Right forelimb (tissue), 1 donor: ENCODE measurements at regions not wholly inside any gene's neighbourhood (a gene's known extent, or its start where the extent isn't known, plus 50 kb on each side); places are given as distances from the start of the nearest gene placed in this dataset.

ENCODE experiments used
- DNase-seq: peaks from one replicate; pipeline ENCODE4 v3.0.0-alpha.2; 2018

DNA sequence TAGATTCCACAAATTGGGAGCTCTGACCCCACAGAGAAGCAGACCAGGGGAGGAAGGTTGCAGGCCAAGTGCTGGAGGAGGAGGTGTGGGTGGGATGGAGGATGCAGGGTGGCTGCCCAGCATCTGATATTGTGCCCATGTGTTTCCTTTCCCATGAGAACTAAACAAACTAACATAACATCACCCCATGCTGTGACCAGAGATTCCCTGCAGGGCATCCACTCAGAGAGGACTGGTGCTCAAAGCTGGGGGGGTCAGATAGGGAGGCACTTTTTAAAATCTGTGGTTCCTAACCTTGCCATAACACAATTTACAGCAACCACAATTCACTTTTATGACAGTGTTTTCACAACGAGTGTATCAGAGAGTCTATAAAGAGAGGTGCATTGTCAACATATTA is 1277.6 kb downstream of the AACS start:
- DNase-seq, result no peak

DNA sequence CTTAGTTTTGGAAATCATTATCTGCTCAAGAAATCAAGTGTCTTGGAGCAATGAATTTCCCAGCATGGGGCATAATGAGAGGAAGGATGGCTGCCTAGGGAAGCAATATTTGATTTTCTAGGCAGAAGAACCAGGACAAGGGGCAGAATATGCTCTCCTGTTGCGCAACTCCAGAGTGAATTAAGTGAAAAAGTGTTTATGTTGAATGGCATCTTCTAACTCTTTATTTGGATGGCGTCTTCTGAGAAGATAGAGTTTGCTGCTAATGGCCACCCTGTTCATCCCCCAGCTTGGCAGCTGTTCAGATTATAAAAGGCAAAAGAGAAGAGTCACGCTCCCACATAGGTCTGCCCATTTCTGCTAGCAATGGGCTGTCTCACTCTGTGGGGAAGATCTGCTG is 1278.1 kb downstream of the AACS start:
- DNase-seq, result no peak

DNA sequence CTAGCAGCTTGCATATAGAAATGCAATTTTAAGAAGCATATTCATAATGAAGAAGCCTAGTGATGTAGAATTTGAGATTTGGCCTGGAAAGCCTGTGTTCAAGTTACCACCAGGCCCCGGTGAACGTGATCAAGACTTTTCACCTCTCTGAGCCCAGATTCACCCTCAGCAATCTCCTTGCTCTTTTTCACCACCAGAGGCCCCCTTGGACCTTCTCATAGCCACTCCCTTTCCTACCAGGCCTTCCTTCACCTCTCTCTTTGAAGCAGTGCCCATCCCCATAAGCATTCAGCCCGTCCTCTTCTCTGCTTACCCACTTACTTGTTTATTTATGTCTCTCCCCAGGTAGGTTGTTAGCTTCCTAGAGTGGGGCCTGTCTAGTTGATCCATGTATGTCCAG is 1280.9 kb downstream of the AACS start:
- DNase-seq, result no peak

DNA sequence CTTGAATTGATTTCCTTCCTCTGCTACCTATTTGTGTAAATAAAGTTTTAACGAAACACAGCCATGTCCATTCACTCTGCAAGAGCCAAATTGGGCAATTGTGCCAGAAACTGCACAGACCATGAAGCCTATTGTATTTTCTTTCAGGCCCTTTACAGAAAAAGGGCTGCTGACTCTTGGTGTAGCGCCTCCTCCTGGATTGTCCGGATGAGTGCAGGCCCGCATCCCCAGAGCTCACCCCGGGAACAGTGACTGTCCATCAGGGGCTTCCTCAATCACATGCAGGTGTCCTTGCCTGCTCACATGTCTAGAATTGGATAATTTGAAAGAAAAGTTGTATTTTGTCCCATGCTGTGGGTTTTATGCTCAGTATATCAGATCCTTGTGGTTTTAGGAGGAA is 1282.2 kb downstream of the AACS start:
- no peak for DNase-seq

DNA sequence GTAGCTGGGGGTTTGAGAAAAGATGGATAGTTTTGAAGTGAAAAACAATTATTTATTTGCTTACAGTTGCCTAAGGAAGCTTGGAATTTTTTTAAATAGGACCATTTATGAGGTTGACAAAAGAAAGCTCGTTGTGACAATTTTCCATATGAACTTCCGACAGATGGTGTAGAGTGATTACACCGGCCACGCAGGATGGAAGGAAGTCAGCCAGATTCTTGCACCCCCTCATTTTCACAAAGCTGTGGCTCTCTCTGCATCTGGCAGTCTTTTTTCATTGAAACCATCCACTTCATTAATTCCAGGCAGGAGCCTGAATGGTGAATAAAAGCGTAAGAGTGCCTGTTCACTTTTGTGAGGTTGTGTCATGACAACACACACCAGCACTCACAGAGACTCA is 1284.1 kb downstream of the AACS start:
- DNase-seq, result no peak

DNA sequence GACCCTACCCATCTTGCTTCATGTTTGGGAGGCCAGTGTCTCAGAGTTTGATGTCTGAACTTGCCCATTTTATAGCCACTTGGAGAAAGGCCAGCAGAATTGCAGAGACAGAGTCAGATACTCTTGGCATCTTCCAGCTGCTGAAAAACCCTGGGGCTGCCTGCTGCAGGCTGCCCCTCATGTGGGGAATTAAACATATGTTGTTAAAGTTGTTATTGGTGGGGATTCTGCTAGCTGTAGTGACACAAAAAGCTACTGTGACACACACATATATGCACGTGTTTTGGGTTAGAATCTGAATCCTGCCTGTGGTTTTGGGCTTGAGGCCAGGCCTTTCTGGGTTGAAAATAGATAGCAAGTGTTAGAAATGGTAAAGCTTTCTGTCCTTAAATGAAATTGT is 1288.4 kb downstream of the AACS start:
- no peak for DNase-seq

DNA sequence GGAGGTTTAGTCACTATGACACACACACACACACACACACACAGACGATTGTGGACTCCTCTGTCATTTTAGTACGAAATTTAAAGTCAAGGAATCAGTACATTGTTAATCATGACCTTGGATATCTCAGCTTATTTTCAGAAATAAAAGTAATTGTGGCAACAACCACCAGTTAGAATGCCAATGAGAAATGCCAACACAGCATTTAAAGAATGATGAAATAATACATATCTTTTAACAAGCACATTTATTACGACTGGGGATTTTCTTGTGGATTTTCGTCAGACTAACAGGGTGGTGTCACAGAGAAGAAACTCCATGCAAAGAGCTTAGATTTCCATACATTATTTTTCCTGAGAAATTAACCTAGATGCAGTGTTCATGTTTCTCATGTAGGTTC is 1289.4 kb downstream of the AACS start:
- DNase-seq, result no peak

DNA sequence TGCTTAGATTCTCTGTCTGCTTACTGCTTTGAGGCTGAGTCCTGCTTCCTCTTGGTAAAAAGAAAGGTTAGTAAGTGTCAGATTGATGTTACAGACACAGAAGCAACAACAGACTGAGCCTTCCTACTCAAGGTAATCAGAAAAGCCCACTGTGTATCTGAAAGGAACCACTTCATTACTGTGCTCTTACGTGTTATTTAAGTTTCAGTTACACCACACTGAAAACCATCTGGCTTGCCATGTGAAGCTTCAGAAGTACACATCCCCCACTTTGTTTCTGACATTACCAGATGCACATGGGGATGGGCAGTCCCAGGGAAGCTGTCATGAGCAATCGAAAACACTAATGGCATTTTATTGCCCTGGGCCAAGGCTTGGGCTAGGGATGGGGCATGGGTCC is 1290.1 kb downstream of the AACS start:
- no peak for DNase-seq

DNA sequence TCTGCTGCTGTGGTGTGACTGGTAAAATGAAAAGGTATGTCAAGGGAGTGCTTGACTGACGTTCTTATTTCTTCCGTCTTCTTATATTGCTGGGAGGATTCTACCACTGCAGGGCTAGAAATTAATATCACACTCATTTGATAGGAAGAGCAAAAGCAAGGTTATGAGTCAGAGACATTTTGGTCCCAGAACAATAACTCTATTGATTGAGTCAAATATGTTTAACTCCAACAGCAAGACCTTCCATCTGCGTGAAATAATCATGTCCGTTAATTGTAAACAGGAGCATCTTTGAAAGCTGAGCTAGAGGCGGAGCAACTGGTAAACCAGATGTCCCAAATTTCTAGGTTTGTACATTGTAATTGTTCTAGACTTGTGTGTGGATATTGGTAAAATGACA is 1293.6 kb downstream of the AACS start:
- DNase-seq, result no peak

DNA sequence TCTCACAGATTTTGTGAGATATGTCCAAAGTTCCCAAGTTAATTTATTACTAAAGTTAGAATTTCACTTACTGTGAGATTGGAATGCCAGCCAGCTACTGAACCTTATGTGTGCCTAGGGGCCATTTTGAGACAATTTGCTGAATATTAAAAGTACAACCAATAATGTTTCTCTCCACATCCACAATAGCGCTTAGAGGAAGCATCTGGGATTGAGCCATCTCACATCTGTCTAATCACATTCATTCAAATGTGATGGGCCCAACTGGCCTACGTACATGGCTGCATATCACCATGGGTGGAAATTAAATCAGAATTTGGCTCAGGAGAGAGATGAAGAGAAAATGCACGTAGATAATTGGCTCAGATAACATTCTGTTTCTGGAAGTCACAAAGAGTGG is 1294.0 kb downstream of the AACS start:
- DNase-seq, result no peak

DNA sequence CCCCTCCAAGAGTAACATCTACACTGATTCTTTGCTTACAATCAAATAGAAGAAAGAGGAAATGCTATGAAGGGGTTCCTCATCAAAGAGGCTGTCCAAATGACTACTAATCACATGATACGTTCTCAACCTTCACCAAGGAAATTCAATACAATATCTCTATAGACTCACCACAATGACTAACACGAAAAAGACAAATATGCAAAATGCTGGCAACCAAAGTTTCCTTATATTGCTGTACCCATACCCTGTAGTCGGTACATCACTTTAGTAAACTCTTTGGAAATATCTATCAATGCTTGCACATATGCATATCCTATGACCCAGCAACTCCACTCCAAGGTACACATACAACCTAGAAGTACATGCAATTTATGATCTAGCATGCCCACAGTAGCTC is 1296.6 kb downstream of the AACS start:
- no peak for DNase-seq

DNA sequence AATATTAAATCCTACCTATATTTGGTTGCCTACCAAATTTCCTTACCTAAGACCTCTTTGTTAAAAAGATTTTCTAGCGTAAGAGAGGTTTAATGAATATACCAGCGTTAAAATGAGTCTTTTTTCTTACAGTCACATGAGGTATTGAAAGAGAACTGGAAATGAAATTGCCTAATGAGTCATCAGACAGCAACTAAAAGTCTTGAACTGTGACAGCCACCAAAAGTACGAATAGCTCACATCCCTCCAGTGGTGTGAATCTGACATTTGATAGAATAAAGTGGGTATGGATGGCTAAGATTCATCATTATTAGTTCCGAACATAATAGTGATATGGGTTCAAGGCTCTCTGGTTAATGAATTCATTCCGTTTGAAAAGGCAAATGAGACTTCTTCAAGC is 1297.3 kb downstream of the AACS start:
- DNase-seq, result no peak

DNA sequence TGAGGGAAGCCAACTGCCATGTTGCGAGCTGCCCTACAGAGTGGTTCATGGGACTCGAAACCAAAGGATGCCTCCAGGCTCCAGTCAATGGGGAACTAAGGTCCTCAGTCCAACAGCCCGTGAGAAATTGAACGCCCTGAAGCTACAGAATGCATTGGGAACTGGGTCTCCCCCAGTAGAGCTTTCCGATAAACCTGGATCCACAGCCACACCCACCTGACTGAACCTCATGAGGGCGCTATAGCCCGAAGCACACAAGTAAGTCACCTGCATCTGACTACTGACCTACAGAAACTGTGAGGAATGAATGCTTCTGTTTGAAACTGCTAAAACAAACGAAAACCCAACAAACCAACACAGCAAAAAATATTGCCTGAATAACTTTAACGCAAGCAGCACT is 1297.7 kb downstream of the AACS start:
- no peak for DNase-seq

DNA sequence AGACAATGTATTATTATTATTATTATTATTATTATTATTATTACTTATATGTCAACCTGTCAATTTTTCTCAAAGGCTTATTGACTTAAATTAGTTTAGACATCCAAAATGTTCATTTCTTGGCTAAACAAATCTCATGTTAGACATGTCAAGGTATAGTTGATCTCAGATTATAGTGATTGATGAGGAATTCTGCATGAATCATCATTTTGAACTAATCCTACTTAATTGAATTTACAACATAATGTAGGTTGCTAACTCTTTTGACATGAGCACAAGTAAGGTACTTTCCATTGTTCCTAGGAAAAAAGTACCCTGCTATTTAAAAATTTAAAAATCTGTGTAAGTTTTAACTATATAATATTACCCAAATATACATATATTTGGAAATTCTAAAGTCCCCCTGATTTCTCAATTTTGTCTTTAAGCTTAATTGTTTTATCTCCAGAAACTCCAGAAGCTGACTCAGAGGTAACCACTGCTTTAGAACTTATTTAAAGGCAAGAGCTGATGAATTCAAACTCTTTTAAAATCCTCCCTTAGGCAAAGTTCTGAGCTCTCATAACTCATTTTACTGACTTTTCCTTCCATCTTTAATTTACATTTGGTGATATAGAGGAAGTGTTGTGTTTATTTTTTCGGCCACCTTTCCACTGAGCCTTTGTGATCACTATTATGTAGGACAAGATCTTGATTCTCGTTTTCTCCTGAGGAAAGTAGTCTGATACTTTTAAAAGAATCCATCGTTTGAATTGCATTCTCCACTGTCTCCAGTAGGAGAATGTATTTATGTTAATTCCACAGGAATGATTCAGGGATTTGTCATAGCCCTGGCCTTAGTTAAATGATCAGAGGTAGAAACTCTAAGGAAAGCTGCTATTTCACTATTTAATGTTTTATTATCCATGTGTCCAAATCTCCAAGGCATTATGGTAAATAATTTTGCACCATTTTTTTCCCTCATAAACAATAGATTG is 1304.5 kb downstream of the AACS start:
- DNase-seq, result no peak

DNA sequence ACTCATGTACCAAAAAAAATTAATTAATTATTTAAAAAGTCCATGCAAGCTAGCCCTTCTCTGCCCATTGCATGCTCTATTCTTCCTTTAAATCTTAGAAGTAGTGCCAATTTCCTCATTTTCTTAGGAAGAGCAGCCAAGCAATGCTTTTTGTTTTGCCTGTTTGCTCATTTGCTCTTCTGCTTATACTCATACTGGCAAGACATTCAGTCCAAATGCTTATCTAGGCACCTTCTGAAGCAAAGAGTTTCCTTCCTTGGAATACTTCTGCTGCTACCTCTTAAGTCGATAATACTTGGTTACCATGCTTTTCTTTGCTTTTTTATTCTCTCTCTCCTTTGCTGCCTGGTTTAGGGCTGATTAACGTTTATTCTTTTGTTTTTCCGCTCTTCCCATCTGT is 1318.3 kb downstream of the AACS start:
- DNase-seq, result no peak

DNA sequence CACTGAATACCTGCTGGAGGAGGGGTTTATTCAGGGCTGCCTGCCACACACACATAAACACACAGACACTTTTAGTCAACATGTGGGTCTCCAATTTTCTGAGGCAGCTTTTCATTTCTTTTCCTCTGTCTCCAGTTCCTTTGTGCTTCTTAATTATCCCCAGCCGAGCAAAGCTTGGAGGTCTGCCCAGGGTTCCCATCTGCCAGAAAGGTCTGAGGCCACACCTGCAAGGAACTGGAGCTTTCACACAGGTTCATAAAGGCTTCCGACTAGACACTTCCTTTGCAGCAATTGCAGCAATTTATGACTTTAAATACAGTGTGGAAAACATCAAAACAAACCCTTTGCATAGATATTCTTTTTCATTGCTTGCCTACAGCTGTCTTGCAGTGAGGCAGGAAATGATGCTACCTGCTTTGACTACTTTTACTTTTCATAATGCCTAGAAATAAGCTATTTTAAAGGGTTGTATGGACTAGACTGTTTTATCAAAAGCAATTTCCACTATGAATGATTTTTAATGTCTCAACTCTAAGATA is 1318.9 kb downstream of the AACS start:
- DNase-seq, result peak; percentile 52

DNA sequence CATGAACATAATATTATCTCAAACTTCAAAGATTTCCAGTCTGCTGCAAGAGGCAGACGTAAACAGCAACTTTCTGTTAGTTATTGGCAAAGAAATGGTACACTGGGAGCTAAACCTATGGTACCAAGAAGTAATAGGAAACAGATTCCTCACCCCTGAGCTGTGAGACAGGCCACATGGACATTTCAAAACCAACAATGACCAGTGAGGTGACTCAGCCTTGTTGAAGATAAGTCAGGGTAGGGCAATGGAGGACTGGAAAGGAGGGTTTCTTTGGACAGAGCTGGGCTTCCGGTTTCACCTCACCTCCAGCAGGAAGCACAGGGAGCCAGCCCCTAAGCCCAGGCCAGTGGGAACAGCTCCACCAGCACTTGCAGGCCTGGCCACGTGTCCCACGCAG is 1320.5 kb downstream of the AACS start:
- no peak for DNase-seq

DNA sequence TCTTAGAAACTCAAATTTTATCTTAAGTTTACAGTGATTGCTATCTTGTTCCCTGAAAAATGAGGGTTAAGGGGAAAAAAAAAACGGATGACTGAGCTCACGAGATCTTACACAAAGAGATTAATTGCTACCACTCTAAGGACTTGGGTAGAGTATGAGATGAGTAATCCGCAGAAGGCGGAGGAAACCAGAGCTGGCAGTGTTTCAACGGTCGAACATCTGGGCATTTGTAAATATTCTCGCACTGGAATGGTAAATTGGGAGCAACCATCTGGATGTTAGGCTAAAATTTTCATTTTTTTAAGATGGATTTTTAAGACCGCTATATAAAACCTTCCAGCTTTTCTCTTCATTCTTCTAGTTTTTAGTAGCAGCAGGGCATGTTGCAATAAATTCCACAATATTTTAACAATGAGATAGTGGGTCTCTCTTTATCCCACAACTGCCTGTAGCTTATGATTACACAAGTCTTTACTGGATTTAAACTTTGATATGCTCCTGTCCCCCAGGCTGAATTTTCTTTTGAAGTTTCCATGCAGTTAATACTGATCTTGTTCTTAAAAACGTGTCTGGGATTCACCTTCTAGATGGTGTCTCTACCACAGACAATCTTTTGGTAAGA is 1324.1 kb downstream of the AACS start:
- DNase-seq, result no peak

DNA sequence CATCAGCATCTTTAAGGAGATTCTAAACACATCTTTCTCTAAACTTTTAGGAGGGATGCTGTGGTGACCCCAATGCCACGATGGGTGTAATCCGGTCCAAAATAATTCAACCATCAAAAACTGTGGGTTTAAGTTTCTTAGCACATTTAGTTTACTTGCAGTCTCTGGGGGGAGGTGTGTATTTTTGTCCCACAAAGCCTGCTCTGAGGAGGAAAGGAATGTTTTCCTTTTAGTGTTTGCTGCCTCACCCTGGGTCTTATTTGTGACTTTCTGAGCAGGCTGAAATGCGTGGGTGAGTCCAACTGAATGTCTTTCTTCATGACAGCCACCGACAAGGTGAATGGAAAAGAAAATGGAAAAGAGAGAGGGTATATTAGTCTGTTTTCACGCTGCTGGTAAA is 1324.7 kb downstream of the AACS start:
- no peak for DNase-seq

DNA sequence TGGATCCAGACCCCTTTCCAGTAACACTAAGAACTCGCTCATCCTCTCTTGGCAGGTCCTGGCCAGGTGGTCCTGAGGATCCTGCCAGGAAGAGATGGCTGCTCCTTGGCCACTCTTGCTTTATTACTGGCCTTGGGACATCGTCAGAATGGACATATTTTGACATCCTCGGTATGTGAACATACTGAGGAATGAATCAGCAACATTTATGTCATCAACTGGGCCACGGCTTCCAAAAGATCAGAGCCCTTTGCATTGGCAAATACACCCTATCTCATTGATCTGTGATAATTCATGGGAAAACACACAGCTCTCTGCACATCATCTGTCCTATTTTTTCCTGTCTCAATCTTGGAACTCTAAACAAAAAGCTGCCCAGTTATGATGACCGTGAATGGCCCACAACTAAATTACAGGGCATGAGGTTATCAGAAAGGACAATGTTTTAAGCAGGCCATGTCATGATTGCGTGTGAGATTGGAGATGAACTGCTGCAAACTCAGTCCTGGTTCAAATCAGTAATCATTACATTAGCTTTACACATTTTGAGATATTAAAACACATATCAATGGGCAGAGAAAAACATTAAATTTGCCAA is 1325.8 kb downstream of the AACS start:
- no peak for DNase-seq

DNA sequence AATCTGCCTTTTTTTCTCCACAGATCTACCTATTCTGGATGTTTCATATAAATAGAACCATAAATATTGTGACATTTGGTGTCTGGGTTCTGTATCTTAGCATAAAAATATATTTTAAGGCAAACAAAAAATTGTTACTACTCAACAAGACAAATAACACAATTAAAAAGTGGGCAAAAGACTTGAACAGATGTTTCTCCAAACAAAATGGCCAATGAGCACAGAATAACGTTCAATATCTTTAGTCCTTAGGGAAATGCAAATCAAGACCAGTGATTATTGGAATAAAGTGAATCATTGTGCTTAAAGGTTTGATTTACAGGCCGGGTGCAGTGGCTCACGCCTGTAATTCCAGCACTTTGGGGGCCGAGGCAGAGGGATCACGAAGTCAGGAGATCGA is 1331.3 kb downstream of the AACS start:
- DNase-seq, result no peak

DNA sequence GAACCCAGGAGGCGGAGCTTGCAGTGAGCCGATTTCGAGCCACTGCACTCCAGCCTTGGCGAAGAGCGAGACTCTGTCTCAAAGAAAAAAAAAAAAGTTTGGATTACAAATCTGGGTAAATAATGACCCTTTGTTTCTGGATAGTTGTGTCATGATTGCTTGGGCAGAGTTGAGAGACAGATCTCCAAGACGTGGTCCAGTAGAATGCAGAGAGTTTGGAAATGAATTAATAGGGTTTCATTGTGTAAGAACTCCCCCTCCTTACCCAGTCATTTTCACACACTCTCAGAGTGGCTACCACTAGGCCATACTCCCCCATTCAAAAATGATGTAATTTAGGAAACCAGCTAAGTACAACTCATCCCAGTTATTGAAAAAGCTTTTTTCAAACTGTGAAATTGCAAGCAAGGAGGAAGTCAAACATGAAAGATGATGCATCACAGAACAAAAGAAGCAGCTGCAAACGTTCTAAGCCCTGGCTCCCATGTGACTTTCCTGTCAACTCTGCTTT is 1331.9 kb downstream of the AACS start:
- DNase-seq, result no peak

DNA sequence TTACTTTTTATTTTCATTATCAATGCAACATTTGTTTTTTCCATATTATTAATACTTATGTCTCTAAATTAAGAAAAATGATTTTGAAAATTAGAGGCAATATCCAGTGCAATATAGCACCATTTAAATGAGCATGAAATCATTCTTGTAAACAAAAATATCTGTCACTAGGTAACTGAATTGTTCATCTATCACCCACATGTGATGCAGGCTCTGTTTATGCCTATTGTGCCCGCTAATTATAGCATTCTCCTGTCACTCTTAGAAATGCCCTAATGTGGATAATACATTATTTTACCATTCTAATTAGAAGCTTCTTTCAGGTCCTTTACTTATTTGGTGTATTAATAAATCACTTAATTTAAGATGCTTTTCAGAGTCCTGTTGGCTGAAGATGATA is 1332.4 kb downstream of the AACS start:
- no peak for DNase-seq

DNA sequence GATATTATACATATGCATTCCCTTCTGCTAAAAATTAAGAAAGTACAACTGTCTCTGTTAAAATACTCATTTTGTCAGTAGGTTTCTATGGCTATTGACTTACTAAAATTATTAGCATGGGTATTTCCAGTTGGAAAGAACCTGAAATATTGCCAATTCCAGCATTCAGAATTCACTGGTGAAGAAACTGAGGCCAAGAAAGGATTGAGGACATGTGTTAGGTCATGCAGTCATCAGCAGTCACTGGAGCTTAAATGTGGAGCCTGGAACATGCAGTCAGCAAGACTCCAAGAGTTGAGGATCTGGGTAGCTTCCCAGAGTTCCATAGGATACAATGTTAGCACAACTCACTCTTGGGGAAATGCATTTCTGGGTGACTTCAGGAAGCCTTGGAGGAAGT is 1335.6 kb downstream of the AACS start:
- no peak for DNase-seq
